COLO668 (cell line): ENCODE measurements at regions not wholly inside any gene's neighbourhood (a gene's known extent, or its start where the extent isn't known, plus 50 kb on each side); places are given as distances from the start of the nearest gene placed in this dataset.

Experiments used
- DNase-seq: peaks from one replicate; lab custom pipeline; 2025; ENCODE audit not compliant: unreplicated experiment; lab: John Stamatoyannopoulos, UW

DNA sequence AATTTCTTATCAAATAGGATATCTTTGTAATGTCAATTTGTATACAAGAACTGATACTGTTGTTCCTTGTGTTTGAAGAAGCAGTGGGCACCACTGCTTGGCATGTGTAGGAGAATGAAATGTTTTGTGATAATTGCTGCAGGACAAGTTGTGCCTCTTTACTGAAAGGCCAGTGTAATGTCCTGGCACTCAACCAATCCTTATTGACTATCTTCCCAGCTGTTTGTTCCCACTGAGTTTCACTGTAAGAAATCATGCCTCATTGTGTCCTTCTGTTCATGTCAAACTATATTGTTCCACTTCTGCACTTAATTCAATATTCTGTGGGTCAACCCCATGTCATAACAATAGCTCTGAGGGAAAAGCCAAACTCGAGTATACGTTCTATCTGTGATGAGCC lies 136.1 kb upstream of the FAM83B start:
- no peak for DNase-seq

DNA sequence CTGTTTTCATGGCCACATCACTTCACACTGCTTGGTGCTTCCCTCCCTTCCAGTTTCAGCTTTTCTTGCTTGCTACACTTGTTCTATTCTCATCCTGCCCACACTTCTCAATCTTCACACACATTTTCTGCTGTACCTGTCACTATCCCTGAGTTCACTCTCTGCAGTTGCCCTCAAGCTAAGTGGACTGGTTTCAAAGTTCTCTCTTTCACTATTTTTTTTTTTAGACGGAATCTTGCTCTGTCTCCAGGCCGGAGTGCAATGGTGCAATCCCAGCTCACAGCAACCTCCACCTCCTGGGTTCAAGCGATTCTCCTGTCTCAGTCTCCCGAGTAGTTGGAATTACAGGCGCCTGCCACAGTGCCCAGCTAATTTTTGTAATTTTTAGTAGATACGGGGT lies 130.6 kb upstream of the FAM83B start:
- no peak for DNase-seq

DNA sequence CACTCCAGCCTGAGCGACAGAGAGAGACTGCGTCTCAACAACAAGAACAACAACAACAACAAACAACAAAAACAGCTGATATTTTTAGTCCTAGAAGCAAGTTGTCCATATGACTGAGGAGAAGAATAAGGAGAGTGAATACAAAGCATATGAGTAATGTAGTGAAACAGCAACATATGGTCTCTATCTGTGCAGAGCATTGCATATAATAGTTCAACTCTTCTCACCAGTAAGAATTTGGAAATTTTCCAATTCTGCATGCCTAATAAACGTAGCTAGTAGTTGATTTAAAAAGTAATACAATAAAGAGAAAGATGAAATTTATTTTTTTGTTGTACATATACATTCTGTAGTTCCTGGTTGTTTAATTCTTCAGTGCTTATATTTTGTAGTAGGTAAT lies 129.7 kb upstream of the FAM83B start:
- DNase-seq: no peak

DNA sequence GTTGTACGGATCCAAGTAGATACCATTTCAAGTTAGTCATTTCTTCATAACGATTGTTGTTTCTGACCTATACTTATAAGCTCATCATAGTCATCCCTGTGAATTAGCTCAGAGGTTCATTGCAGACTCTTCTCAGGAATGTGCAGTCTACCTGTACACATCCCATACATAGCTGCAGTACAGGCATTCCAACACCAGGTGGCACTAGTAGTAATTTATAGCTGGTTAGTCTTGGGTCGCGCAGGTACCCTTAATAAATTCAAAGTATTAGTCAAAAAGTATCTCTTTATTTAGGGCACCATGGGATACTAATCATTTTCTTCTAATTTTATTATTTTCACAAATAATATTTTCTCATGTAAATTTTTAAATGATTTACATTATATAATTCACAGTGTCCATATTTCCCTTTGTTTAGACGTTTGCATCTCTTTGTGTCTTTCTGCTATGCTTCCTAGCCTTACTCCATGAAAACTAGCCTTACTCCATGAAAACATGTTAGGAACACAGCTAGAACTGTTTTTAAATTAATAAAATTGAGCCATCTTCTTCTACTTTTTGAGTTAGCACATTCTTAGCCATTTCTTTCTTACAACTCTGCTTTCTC lies 128.6 kb upstream of the FAM83B start:
- peak; percentile 44 for DNase-seq

DNA sequence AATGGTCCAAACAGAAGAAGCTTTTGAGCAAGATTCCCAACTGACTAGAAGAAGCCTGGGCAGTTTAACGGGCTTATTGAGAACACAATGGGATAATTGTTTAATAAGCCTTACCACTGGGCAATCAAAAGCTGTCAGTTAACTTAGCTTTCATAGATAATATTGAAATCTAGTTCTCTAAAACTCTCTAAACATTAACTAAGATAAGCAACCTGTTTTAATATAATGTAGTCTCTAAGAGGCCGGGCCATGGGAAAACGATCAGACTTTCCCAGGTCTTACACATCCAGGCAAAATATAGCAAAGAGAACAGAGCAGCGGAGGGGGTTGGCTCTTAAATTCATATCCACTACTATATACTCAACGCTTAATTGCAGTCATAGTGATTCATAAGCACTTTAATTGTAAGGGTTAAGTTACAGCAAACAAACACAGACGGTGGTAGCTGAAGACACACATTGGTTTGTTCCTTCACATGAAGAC lies 128.0 kb upstream of the FAM83B start:
- no peak for DNase-seq

DNA sequence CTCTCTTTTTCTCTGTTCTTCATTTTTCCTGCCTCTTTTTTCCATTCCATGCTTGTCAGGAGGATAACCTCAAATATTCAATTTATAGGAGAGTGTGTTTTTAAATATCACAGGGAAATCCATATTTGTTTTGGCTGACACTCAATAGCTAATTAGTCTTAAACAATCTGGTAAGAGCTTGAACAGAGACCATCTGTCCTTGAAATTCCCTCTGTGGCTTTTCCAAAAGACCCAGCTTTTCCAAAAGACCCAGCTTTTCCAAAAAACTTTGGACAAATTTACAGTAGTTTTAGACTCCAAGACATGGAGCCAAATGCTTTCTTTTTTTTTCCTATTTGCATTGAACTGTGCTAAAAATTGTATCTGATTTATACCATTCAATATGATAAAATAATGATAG lies 127.4 kb upstream of the FAM83B start:
- DNase-seq: no peak

DNA sequence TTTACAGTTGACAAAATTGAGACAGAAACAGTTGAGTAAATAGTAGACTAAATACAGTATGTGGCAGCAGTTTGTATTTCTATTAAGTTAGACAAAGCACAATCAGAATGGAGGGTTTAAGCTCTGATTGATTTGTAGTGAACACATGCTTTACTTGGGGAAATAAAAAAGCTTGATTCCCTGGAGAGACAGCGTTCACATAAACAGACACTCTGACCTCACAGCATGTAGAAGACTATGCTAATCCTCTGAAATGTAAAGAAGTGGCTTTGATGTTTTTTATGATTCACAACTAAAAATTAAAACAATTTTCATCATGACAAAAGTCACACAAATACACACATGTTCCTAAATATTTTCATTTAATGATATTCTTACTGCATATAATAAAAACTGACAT lies 126.9 kb upstream of the FAM83B start:
- DNase-seq: no peak

DNA sequence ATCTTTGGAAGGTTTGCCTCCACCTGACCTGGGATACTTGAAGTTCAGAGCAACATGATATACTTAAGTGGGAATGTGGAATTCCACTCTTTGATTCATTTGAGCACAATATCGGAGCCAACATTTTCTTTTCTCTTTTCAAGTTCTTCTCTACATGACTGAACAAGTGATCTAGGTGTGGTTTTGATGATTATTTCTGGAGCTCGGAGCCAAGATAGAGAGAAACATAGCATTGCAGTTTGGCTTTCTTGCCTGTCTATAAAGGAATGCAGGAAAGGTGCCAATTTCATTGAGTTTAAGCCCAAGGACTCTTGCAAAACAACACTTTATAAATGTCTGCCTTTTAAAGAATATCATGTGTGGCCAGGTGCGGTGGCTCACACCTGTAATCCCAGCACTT lies 124.2 kb upstream of the FAM83B start:
- DNase-seq: no peak

DNA sequence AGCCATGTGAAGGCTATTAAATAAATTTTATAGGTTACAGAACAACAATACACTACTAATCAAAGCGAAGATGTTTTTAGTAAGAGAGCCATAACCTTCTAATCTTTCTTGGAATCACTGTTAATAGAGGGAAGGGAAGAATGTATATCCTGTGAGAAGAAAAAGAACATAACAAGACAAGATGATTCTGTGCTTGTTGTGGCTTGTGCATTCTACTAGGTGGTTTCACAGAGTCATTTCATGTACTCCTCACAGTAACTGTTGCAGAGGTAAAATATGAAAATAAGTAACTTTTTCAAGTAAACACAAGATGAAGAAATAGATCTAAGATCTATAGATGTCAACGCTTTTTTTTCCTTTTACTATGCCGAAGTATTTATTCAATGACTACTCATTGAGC lies 116.9 kb upstream of the FAM83B start:
- DNase-seq: no peak

DNA sequence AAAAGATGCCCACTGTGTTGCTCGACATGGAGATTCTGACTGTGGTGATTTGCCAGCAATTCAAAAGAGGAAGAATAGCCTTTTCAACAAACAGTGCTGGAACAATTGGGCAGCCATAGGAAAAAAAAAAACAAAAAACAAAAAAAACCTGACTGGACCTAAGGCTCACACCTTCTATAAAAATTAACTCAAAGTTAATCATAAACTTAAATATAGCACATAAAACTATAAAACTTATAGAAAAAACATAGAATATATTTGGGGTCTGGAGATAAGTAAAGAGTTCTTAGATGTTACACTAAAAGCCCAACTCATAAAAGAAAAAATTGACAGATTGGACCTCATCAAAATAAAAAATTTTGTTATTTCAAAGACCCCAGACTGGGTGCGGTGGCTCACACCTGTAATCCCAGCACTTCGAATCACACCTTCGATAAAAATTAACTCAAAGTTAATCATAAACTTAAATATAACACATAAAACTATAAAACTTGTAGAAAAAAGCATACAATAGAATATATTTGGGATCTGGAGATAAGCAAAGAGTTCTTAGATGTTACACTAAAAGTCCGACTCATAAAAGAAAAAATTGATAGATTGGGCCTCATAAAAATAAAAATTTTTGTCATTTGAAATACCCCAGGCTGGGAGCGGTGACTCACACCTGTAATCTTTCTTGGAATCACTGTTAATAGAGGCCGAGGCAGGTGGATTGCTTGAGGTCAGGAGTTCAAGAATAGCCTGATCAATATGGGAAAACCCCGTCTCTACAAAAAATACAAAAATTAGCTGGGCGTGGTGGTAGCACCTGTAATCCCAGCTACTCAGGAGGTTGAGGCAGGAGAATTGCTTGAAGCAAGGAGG lies 115.6 kb upstream of the FAM83B start:
- DNase-seq: no peak

DNA sequence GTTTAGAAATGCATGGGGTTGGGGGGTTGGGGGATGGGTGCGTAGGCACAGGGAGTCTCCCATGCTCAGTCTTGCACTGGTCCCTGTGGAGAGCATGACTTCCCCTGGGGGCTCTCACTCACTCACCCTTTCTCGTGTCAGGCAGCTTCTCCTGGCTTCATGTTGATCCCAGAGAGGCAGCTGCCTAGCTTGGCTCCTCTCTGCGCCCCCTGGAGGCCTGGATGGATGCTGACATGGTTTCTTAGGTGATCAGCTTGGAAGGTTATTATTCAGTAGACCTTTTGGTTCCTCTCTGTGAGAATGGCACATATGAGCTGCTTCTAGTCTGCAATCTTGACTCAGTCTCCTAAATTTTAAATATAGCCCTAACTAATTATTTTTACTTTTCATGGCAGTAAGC lies 109.3 kb upstream of the FAM83B start:
- peak; percentile 1 for DNase-seq

DNA sequence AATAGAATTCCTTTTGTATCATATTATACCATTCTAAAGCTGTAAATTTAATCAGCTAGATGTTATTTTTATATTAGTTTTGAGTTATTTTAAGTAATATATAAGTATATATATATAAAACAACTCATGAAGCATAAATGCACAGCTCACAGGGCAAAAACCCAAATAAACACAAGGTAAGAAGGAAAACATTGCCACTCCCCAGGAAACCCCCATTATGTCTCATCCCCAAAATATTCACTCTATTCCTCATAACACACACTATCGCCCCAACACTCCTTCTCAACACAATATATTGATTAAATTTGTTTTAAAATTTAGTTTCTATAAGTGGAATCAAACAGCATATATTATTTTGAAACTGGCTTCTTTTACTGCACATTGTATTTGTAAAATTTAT lies 98.6 kb upstream of the FAM83B start:
- no peak for DNase-seq

DNA sequence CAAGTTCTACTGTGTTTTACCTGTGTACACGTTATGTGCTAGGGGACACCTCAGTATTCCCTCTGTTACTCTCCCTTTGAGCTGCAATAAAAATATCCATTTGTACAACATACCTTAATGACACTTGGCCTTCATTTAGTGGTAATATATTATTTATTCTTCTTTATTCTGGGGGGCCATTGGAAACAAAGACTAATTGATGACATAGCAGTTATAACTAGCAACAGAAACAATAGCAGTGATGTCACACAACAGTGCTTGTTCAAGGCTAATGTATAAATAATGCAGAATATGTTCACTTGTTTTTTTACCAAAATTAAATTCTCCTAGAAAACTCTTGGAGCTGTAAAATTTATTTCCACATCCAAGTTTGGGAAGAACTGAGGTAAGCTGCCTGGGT lies 92.2 kb upstream of the FAM83B start:
- DNase-seq: no peak

DNA sequence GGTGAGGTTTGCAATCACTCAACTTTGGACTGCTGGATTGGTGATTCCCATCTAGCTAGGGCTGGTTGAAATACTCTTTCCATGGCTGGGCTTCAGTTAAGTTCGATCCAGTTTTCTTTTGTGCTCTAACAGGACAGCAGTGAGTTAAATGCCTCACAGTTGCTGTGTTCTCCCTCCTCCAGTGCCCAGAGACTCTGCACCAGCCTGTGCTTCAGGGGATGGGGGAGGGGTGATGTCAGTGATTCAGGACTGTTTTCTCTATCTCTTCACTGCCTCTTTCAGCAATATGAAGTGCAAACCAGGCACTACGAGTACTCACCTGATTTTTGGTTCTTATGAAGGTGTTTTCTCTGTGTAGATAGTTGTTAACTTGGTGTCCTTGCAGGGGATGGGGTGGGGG lies 88.2 kb upstream of the FAM83B start:
- no peak for DNase-seq

DNA sequence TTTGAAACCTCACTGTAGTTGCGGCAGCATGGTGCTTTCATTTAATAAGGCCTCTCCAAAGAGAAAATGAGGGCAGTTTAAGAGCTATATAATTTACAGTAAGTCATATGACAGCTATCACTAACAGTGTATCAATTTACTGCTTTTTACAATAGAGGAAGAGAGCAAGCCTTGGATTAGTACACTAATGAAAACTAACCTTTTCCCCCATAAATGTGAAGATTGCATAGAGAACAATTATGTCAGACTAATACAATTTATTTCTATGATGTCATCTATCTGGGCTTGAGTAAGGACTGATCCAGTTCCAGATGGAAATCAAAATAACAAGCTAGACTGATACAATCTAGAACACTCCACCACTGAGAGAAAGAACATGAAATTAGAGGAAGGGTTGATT lies 78.1 kb upstream of the FAM83B start:
- DNase-seq: no peak

DNA sequence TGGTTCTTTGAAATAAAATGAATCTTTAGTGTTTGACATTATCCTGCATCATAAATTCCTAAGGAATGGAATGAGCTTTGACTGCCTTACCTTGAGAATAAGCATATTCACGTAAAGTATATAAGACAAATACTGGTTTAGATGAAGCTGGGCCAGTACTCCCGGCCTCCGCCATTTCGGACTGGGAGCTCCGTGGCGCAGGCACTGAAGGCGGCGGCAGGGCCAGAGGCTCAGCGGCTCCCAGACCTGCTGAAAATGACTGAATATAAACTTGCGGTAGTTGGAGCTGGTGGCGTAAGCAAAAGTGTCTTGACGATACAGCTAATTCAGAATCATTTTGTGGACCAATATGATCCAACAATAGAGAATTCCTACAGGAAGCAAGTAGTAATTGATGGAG lies 76.2 kb upstream of the FAM83B start:
- DNase-seq: no peak

DNA sequence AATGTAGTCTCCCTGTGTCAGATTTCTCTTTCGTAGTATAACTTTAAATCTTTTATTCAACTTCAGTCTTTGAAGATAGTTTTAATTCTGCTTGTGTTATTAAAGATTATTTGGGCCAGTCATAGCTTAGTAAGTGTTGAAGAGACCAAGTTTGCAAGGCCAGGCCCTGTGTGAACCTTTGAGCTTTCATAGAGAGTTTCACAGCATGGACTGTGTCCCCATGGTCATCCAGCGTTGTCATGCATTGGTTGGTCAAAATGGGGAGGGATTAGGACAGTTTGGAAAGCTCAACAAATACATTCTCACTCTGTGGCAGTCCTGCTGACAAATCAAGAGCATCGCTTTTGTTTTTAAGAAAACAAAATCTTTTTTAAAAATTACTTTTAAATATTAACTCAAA lies 74.6 kb upstream of the FAM83B start:
- no peak for DNase-seq

DNA sequence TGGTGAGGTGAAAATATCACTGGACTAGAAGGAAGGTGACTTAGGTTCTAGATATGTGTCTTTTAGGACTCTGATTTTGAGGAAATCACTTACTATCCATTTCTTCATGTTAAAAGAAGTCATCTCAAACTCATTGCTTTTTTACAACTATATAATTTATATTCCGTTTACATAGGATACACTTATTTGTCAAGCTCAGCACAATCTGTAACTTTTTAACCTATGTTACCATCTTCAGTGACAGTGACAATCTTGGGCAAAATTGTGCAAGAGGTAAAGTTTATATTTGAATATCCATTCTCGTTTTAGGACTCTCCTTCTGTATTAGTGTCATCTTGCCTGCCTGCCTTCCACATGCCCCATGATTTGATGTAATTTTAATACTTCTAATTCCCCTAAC lies 74.0 kb upstream of the FAM83B start:
- DNase-seq: no peak

DNA sequence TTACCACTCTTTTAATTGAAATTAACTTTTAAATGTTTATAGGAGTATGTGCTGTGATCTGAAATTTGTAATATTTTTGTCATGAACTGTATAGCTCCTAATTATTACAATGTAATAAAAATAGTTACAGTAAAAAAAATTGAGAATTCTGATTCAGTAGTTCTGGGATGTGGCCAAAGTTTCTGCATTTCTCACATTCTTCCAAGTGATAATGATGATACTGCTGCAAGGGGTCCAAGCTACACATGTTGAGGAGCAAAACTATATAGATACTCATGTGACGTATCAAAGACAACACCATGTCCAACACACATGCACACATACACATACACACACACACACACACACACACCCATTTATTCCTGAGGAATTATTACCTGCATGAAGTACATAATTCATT lies 71.0 kb upstream of the FAM83B start:
- DNase-seq: no peak

DNA sequence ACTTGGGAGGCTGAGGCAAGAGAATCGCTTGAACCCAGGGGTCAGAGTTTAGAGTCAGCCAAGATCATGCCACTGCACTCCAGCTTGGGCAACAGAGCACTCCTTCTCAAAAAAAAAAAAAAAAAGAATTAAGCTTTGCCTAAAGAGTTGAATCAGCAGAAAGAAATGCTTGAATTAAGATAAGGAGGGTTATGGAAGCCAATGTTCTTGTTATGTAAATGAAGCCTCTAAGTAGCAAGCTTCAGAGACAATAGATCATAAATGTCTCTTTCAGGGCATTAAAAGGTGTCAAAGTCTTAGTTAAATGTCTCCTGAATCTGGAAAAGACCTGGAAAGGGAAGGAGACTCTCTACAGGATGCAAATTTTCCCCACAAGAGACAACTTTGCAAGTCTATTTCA lies 69.7 kb upstream of the FAM83B start:
- no peak for DNase-seq

DNA sequence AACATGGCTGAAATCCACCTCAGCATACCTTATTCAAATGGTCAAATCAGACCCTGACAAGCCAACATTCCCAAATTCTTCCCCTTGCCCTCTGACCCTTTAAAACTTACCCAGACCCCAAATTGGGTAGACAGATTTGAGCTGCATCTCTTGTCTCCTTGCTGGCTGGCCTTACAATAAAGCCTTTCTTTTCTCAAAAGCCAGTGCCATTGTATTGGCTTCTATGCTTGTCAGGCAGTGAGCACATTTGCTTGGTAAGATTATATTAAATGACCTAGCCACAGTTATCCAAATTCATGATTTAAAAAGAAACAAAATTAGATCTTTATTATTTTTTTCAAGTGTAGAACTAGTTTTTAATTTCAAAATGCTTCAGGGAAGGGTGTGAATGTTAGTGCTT lies 67.8 kb upstream of the FAM83B start:
- no peak for DNase-seq

DNA sequence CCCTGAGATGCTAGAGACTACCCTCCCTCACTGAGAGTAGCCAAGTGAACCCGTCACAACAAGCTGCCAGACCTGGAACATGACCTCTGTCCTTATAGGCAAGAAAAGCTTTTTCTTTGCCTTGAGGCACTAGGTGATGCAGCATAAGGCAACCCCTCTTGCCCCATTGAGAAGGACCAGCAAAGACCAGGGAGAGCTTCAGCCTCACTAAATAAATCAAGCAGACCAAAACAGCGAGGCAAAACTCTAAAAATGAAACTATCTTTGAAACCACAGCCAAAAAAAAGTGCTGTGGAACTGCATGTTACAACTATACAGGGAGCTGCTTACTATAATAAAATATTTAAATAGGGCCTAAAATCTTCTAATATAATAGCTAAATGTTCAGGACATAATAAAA lies 62.6 kb upstream of the FAM83B start:
- DNase-seq: no peak

DNA sequence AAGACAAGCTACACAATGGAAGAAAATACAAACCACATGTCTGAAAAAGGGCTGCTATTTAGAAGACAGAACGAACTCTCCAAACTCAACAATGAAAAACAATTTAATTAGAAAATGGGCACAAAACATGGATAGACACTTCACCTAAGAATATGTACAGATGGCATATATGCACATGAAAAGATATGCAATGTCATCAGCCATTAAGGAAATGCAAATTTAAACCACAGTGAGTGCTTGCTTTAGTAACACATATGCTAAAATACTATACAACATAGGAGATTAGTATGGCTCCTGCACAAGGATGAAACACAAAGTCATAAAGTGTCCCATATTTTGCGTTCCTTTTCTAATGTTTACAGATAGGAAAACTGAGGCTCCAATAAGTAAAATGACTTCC lies 60.4 kb upstream of the FAM83B start:
- DNase-seq: no peak
